HFF-Myc (cell line): ENCODE measurements at regions not wholly inside any gene's neighbourhood (a gene's known extent, or its start where the extent isn't known, plus 50 kb on each side); places are given as distances from the start of the nearest gene placed in this dataset.

Source experiments
- DNase-seq: peaks from one replicate; pipeline ENCODE4 v3.0.0-alpha.2; 2011; ENCODE audit warnings: low read depth; ENCODE audit errors: extremely low read depth
- H3K4me3 ChIP-seq: replicated peaks from 2 replicates; pipeline ENCODE4 v1.5.1; 2011; ENCODE audit warnings: low read depth, mild to moderate bottlenecking, control low read depth, low read length
- TF ChIP-seq, protein P1 (sequence below): IDR thresholded peaks from 2 replicates; pipeline ENCODE4 v1.5.1; 2012; ENCODE audit warnings: mild to moderate bottlenecking, low read depth, low read length, control low read depth; ENCODE audit errors: missing control alignments

DNA sequence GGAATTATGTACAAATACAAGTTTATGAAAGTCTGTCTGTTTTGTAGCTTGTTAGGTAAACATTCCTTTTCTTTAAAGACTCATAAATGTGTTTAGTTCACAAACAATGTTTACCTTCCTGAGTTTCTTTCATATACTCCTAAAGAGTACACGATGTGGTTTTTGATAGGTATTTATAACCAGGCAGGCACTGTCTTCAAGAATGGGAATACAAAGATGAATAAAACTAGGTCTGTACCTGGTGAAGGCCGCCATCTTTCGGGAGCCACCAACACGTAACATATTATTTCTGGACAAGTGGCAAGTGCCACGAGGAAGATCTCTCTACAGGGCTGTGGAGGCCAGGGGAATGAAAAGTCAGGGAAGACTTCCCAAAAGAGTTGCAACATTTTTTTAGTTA is 144.6 kb upstream of the RASSF8 start:
- TF ChIP-seq, protein P1, sequence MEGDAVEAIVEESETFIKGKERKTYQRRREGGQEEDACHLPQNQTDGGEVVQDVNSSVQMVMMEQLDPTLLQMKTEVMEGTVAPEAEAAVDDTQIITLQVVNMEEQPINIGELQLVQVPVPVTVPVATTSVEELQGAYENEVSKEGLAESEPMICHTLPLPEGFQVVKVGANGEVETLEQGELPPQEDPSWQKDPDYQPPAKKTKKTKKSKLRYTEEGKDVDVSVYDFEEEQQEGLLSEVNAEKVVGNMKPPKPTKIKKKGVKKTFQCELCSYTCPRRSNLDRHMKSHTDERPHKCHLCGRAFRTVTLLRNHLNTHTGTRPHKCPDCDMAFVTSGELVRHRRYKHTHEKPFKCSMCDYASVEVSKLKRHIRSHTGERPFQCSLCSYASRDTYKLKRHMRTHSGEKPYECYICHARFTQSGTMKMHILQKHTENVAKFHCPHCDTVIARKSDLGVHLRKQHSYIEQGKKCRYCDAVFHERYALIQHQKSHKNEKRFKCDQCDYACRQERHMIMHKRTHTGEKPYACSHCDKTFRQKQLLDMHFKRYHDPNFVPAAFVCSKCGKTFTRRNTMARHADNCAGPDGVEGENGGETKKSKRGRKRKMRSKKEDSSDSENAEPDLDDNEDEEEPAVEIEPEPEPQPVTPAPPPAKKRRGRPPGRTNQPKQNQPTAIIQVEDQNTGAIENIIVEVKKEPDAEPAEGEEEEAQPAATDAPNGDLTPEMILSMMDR: no peak
- no peak for DNase-seq
- H3K4me3 ChIP-seq: no peak overlapping the region

DNA sequence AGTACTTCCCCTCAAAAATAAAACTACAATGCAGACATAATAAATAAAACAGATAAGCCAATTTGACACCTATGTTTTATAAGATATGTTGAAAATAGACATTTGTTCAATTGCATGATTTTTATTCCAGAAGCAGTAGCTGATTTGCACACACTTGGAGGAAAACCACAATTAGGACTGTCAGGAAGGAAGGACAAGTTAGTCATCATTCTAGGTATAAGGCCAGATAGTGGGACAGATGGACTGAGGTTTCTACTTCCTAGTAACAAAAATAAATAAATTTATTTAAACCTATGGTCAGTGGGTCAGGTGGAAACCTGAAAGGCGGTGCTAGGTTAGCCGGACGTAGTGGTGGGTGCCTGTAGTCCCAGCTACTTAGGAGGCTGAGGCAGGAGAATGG is 141.8 kb upstream of the RASSF8 start:
- no peak overlapping the region for H3K4me3 ChIP-seq
- no peak for DNase-seq
- TF ChIP-seq, protein P1: no peak

DNA sequence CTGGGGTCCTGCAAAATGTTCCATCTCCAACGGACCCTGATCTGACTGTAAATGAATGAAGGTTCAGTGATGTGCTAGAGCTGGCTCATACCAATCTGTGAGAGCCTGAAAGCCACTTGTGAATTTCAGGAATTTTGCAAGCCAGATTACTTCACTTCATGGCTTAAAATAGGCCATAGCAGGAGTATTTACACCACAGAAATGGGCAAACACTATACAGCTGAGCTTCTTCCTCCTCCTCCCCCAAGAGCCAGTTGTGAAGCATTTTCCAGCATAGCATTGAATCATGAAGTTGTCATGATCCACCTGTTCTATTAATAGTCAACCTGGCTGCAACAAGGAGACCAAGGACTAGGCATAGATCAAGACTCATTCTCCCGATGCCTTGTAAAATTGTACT is 141.3 kb upstream of the RASSF8 start:
- TF ChIP-seq, protein P1: no peak
- DNase-seq: no peak
- no peak overlapping the region for H3K4me3 ChIP-seq

DNA sequence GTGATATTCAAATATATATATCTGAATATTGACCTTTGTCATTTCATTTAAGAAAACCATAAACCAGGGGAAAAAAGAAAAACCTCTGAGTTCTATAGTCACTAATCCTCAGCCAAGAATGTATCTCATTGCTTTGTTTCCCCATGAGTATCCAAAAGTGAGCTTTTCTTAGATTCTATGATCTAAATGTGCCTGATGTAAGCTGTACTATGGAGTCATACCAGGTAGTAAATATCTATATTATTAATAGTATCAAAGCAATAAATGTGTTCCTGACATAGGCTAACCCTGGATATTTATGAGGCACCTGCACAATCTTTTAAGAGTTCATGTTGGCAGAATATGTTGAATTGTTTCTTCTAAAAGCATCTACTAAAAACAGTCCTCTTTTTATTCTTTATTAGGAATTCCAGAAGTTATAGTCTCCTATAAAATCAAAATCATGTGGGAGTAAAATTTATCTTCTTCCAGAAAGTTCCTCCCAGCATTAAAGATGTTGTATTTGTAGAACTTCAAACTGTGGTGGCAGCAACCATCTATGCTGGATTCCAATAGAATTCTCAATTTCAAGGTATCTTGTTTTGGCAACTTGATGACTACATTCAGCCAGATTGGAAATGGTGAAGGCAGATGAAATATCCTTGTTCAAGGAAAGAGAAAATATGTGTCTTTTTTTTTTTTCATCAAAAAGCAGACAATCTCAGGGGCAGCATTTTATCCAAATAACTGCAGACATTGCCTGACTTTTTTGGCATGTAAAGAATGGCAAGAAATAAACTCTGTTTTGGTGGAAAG is 139.7 kb upstream of the RASSF8 start:
- no peak for DNase-seq
- TF ChIP-seq, protein P1: no peak
- no peak overlapping the region for H3K4me3 ChIP-seq

DNA sequence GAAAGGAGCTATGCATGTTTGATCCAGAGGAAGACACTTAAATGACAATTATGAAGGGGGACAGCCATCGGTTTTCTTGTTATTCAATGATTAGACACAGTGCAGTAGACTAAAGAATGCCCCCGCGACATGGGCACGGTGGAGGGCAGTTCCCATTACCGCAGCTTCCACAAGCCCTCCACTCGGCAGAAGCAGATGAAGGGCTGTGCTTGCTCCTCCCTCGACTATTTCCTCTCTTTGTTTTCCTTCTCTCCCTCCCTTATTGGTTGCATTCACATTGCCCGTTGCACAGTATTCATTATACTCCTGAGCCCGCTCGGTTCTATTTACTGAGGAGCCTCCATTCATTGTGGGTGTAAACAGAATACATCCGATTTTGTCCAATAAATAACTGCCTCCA is 138.8 kb upstream of the RASSF8 start:
- DNase-seq: no peak
- H3K4me3 ChIP-seq: no peak overlapping the region
- TF ChIP-seq, protein P1: no peak

DNA sequence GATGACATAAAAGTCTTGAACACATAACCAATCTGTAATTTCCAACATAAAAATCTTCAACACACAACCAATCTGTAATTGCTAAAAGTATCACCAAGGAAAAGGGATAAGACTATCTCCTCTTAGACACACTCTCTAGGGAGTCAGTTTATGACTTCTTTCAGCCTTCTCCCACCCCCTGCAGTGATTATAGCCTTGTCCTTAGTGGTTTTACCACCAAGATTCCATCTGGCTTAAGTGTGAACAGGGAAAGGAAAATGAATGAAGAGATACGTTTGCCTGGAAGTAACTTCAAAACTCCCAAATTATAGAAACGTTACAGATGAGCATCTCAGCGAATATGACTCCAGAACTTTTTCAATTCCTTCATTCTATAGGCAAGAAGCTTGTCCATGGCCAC is 136.2 kb upstream of the RASSF8 start:
- TF ChIP-seq, protein P1: no peak
- H3K4me3 ChIP-seq: no peak overlapping the region
- DNase-seq: no peak

DNA sequence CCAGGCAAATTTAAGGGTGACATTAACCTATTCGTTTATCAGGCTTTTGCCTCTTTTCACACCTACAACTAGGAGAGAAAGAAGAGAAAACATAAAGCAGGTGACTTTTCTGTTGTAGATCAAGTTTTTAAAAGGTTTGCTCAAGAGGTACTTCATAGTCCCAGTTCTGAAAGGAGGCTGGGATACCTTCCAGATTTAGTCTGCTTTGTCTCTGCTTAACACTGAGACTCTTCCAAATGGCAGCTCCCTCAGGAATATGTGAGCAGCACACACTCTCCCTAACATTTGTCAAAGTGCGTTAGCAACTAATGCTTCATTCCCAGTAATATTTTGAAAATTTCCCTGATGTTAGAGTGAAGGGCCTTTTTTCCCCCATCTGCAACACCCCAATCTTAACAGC is 133.7 kb upstream of the RASSF8 start:
- no peak for DNase-seq
- TF ChIP-seq, protein P1: no peak
- H3K4me3 ChIP-seq: no peak overlapping the region
